OCI-LY3 (cell line): ENCODE measurements at regions not wholly inside any gene's neighbourhood (a gene's known extent, or its start where the extent isn't known, plus 50 kb on each side); places are given as distances from the start of the nearest gene placed in this dataset.

Experiments used
- CTCF ChIP-seq: fragments of 200-600, 300-600 bp; sonication (generic); IDR thresholded peaks from 2 replicates; pipeline ENCODE4 v1.5.1; 2014; ENCODE audit warnings: antibody characterized with exemption, low read length, low read depth
- EZH2phosphoT487 ChIP-seq: fragments of 200-600 bp; shearing (Covaris generic); IDR thresholded peaks from 2 replicates; pipeline ENCODE4 v1.6.1; 2018; ENCODE audit warnings: antibody characterized with exemption, mixed run types, low read depth

GRCh38 chr2:226561962-226562361, 237.7 kb downstream of the IRS1 start:
- TF ChIP-seq CTCF (no peak), EZH2phosphoT487 (no peak)
